ENCODE measurements at regions not wholly inside any gene's neighbourhood (a gene's known extent, or its start where the extent isn't known, plus 50 kb on each side); places are given as distances from the start of the nearest gene placed in this dataset.

GRCh38 chr11:134468796-134469195 is 56.8 kb upstream of the B3GAT1 start:
- Mint-ChIP-seq H3K4me3 (ENCODE audit: unreplicated experiment) (no peak overlapping the region), H3K27me3 (ENCODE audit: low read depth) (peaks cover 21% of the 10 kb centered on the region), H3K27ac (ENCODE audit: unreplicated experiment) (no peak overlapping the region), H3K9me3 (ENCODE audit: low read depth) (no peaks in the 10 kb centered on the region), H3K4me1 (ENCODE audit: low read depth) (no peaks in the 10 kb centered on the region), H3K36me3 (ENCODE audit: low read depth) (no peaks in the 10 kb centered on the region)
- no peak for TF ChIP-seq CTCF (IDR thresholded peaks at IDR 0.05)
- DNase-seq (ENCODE audit: low spot score), result no peak

- Mint-ChIP-seq H3K36me3 (ENCODE audit: low read depth) (no peaks in the 10 kb centered on the region), H3K4me1 (ENCODE audit: low read depth) (no peaks in the 10 kb centered on the region), H3K4me3 (ENCODE audit: unreplicated experiment) (no peak overlapping the region), H3K27me3 (ENCODE audit: low read depth) (peaks cover 23% of the 10 kb centered on the region), H3K9me3 (ENCODE audit: low read depth) (no peaks in the 10 kb centered on the region), H3K27ac (ENCODE audit: unreplicated experiment) (no peak overlapping the region)
- no peak for TF ChIP-seq CTCF (IDR thresholded peaks at IDR 0.05)
- DNase-seq (ENCODE audit: low spot score), result no peak
Observed at GRCh38 chr11:134468081-134468668, 56.1 kb upstream of the B3GAT1 start.

GRCh38 chr11:134466610-134467567 is 54.8 kb upstream of the B3GAT1 start:
- Mint-ChIP-seq H3K9me3 (ENCODE audit: low read depth) (no peaks in the 10 kb centered on the region), H3K27me3 (ENCODE audit: low read depth) (peaks cover 23% of the 10 kb centered on the region), H3K4me1 (ENCODE audit: low read depth) (no peaks in the 10 kb centered on the region), H3K4me3 (ENCODE audit: unreplicated experiment) (no peak overlapping the region), H3K36me3 (ENCODE audit: low read depth) (no peaks in the 10 kb centered on the region), H3K27ac (ENCODE audit: unreplicated experiment) (no peak overlapping the region)
- no peak for TF ChIP-seq CTCF (IDR thresholded peaks at IDR 0.05)
- no peak for DNase-seq (ENCODE audit: low spot score)

- Mint-ChIP-seq H3K27ac (ENCODE audit: unreplicated experiment) (no peak overlapping the region), H3K36me3 (ENCODE audit: low read depth) (no peaks in the 10 kb centered on the region), H3K4me3 (ENCODE audit: unreplicated experiment) (no peak overlapping the region), H3K4me1 (ENCODE audit: low read depth) (no peaks in the 10 kb centered on the region), H3K9me3 (ENCODE audit: low read depth) (no peaks in the 10 kb centered on the region), H3K27me3 (ENCODE audit: low read depth) (peaks cover 23% of the 10 kb centered on the region)
- TF ChIP-seq CTCF (IDR thresholded peaks at IDR 0.05), result no peak
- no peak for DNase-seq (ENCODE audit: low spot score)
Observed at GRCh38 chr11:134466156-134466555, 54.1 kb upstream of the B3GAT1 start.

- H3K4me1 Mint-ChIP-seq (ENCODE audit: low read depth), result no peaks in the 10 kb centered on the region
- no peak for DNase-seq (ENCODE audit: low spot score)
- no peak overlapping the region for H3K27ac Mint-ChIP-seq (ENCODE audit: unreplicated experiment)
- H3K27me3 Mint-ChIP-seq (ENCODE audit: low read depth), result peaks cover 25% of the 10 kb centered on the region
- no peak for TF ChIP-seq CTCF (IDR thresholded peaks at IDR 0.05)
- no peak overlapping the region for H3K4me3 Mint-ChIP-seq (ENCODE audit: unreplicated experiment)
- no peaks in the 10 kb centered on the region for H3K9me3 Mint-ChIP-seq (ENCODE audit: low read depth)
- H3K36me3 Mint-ChIP-seq (ENCODE audit: low read depth), result no peaks in the 10 kb centered on the region
Observed at GRCh38 chr11:134464981-134465730, 53.1 kb upstream of the B3GAT1 start.

Data from chondrocyte (in vitro differentiated cells).